Liver (tissue), 3 donors: ENCODE measurements at regions not wholly inside any gene's neighbourhood (a gene's known extent, or its start where the extent isn't known, plus 50 kb on each side); places are given as distances from the start of the nearest gene placed in this dataset.

Experiments used
- ATF3 ChIP-seq: IDR thresholded peaks from 2 replicates; pipeline ENCODE4 v1.6.1; 2016; ENCODE audit warnings: antibody characterized with exemption
- CTCF ChIP-seq: fragments of 150-350 bp; IDR thresholded peaks from 2 replicates; pipeline ENCODE4 v1.5.1; 2017; ENCODE audit warnings: improper control_type of control experiment, low read depth, low read length; ENCODE audit not compliant: missing input control
- GABPA ChIP-seq, 2 donors: IDR thresholded peaks in 1 of 2; conservative IDR thresholded peaks in 1 of 2; 2 replicates each; pipeline ENCODE4 v1.6.1; 2016; ENCODE audit warnings: antibody characterized with exemption in 2 of 2, mild to moderate bottlenecking in 1 of 2, moderate library complexity in 1 of 2
- JUND ChIP-seq, 2 donors: IDR thresholded peaks; 2 replicates each; pipeline ENCODE4 v1.6.1; 2016; ENCODE audit warnings: antibody characterized with exemption in 2 of 2
- MAX ChIP-seq: IDR thresholded peaks from 2 replicates; pipeline ENCODE4 v1.6.1; 2016; ENCODE audit warnings: antibody characterized with exemption
- RAD21 ChIP-seq, 2 donors: IDR thresholded peaks; 2 replicates each; pipeline ENCODE4 v1.6.1; 2016; ENCODE audit warnings: antibody characterized with exemption in 2 of 2, mild to moderate bottlenecking in 2 of 2
- REST ChIP-seq: IDR thresholded peaks from 2 replicates; pipeline ENCODE4 v1.6.1; 2016; ENCODE audit warnings: antibody characterized with exemption, mild to moderate bottlenecking
- TAF1 ChIP-seq: conservative IDR thresholded peaks from 2 replicates; pipeline ENCODE4 v1.6.1; 2016; ENCODE audit warnings: antibody characterized with exemption, mild to moderate bottlenecking
- YY1 ChIP-seq: IDR thresholded peaks from 2 replicates; pipeline ENCODE4 v1.6.1; 2016; ENCODE audit warnings: antibody characterized with exemption, mild to moderate bottlenecking
- ZBTB33 ChIP-seq: IDR thresholded peaks from 2 replicates; pipeline ENCODE4 v1.6.1; 2016; ENCODE audit warnings: antibody characterized with exemption
- donor health status: healthy.
- donor health status: healthy.

GRCh38 chr6:14315353-14315752, 197.8 kb downstream of the CD83 start:
- no peak for TF ChIP-seq CTCF
- TF ChIP-seq TAF1, result no peak
- no peak for TF ChIP-seq ZBTB33
- no peak for TF ChIP-seq ATF3
- no peak for TF ChIP-seq REST
- no peak for TF ChIP-seq MAX
- TF ChIP-seq JUND (IDR thresholded peaks at IDR 0.05), result no peak
- no peak for TF ChIP-seq GABPA (IDR thresholded peaks at IDR 0.05 in 1 of 2, conservative IDR thresholded peaks at IDR 0.05 in 1 of 2)
- no peak for TF ChIP-seq YY1
- no peak for TF ChIP-seq RAD21 (IDR thresholded peaks at IDR 0.05)
